Keratinocyte (primary cell): ENCODE measurements at regions not wholly inside any gene's neighbourhood (a gene's known extent, or its start where the extent isn't known, plus 50 kb on each side); places are given as distances from the start of the nearest gene placed in this dataset.

ENCODE experiments used
- EZH2 ChIP-seq: IDR thresholded peaks from one replicate; pipeline ENCODE4 v1.6.1; 2012; ENCODE audit warnings: inconsistent platforms, mild to moderate bottlenecking, low read length, moderate library complexity
- TF ChIP-seq, protein P1 (sequence below), 3 experiments: IDR thresholded peaks in 1 of 3; conservative IDR thresholded peaks in 1 of 3; optimal IDR thresholded peaks in 1 of 3; 2 replicates in 2 of 3; 3 replicates in 1 of 3; pipeline versions ENCODE3 to v1.5.1; 2011; ENCODE audit warnings: low read length in 3 of 3, mild to moderate bottlenecking in 3 of 3, moderate library complexity in 2 of 3, control low read depth in 1 of 3, inconsistent platforms in 1 of 3; ENCODE audit not compliant: insufficient read depth in 2 of 3; ENCODE audit errors: extremely low read depth in 1 of 3

DNA sequence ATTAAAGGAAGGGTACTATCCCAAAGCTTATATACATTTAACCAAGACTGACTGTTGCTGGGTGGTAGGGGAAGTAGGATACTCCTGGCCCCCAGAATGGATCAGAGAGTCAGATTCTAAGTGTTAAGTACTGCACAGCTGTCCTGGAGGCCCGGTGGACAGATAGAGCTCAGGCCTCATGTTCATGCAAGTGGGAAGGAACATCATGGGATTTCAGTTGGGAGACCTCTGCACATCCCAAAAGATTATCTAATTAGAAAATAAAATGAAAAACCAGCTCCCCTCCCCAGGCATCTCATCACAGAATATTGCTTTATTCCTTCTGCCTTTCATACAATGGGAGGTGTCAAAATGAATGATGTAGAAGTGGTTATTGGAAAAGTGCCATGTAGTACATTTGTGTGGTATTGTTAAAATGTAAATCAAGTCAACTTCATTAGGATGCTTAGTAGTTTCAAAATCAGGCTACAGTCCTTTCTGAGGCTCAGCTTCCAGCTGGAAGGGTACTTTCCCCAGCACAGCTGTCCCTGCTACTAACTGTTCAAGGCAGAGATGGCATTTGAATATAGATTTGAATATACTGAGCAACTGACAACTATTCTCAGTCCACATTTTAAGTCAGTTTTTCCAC, 82.9 kb downstream of the SLC35B3 start:
- TF ChIP-seq, protein P1, sequence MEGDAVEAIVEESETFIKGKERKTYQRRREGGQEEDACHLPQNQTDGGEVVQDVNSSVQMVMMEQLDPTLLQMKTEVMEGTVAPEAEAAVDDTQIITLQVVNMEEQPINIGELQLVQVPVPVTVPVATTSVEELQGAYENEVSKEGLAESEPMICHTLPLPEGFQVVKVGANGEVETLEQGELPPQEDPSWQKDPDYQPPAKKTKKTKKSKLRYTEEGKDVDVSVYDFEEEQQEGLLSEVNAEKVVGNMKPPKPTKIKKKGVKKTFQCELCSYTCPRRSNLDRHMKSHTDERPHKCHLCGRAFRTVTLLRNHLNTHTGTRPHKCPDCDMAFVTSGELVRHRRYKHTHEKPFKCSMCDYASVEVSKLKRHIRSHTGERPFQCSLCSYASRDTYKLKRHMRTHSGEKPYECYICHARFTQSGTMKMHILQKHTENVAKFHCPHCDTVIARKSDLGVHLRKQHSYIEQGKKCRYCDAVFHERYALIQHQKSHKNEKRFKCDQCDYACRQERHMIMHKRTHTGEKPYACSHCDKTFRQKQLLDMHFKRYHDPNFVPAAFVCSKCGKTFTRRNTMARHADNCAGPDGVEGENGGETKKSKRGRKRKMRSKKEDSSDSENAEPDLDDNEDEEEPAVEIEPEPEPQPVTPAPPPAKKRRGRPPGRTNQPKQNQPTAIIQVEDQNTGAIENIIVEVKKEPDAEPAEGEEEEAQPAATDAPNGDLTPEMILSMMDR (optimal IDR thresholded peaks at IDR 0.05 in 1 of 3, IDR thresholded peaks at IDR 0.05 in 1 of 3, conservative IDR thresholded peaks at IDR 0.05 in 1 of 3; ENCODE audit: extremely low read depth in 1 of 3, insufficient read depth in 2 of 3, low read length in 3 of 3): no peak
- no peak for TF ChIP-seq EZH2
